H9 (cell line): ENCODE measurements at regions not wholly inside any gene's neighbourhood (a gene's known extent, or its start where the extent isn't known, plus 50 kb on each side); places are given as distances from the start of the nearest gene placed in this dataset.

ENCODE experiments used
- DNase-seq: peaks from one replicate; pipeline ENCODE4 v3.0.0-alpha.2; 2017
- H2AFZ ChIP-seq: one replicate; pipeline ENCODE4 v1.6.1; 2013; ENCODE audit warnings: mild to moderate bottlenecking, low read length, control low read depth, moderate library complexity
- H2AK5ac ChIP-seq: 2 replicates; pipeline ENCODE4 v1.6.1; 2013; ENCODE audit warnings: low read length, control low read depth, mixed read lengths; ENCODE audit not compliant: insufficient read length
- H2BK120ac ChIP-seq: one replicate; pipeline ENCODE4 v1.6.1; 2013; ENCODE audit warnings: low read depth, mild to moderate bottlenecking, low read length, control low read depth, inconsistent platforms; ENCODE audit not compliant: poor library complexity, severe bottlenecking
- H2BK12ac ChIP-seq: 2 replicates; pipeline ENCODE4 v1.6.1; 2013; ENCODE audit warnings: low read length, control low read depth, mixed read lengths, low read depth; ENCODE audit not compliant: insufficient read length
- H2BK15ac ChIP-seq: 2 replicates; pipeline ENCODE4 v1.6.1; 2013; ENCODE audit warnings: low read depth, low read length, control low read depth
- H2BK20ac ChIP-seq: one replicate; pipeline ENCODE4 v1.6.1; 2013; ENCODE audit warnings: low read depth, mild to moderate bottlenecking, low read length, control low read depth, inconsistent platforms; ENCODE audit not compliant: poor library complexity, severe bottlenecking
- H2BK5ac ChIP-seq: 2 replicates; pipeline ENCODE4 v1.6.1; 2013; ENCODE audit warnings: low read length, control low read depth, mixed read lengths; ENCODE audit not compliant: insufficient read length
- H3K14ac ChIP-seq: 2 replicates; pipeline ENCODE4 v1.6.1; 2013; ENCODE audit warnings: low read length, control low read depth; ENCODE audit not compliant: insufficient read depth
- H3K18ac ChIP-seq: 2 replicates; pipeline ENCODE4 v1.6.1; 2013; ENCODE audit warnings: low read depth, mild to moderate bottlenecking, mixed read lengths, low read length, control low read depth; ENCODE audit not compliant: insufficient read length
- H3K23ac ChIP-seq: 2 replicates; pipeline ENCODE4 v1.6.1; 2013; ENCODE audit warnings: low read length, control low read depth, mixed read lengths, low read depth; ENCODE audit not compliant: insufficient read length
- H3K23me2 ChIP-seq: 2 replicates; pipeline ENCODE4 v1.6.1; 2013; ENCODE audit warnings: low read depth, mild to moderate bottlenecking, mixed read lengths, low read length, control low read depth; ENCODE audit not compliant: insufficient read length, poor library complexity, severe bottlenecking
- H3K27ac ChIP-seq: 2 replicates; pipeline ENCODE4 v1.5.1; 2013; ENCODE audit warnings: low read length, control low read depth, mixed read lengths, low read depth; ENCODE audit not compliant: insufficient read length
- H3K27me3 ChIP-seq: 2 replicates; pipeline ENCODE4 v1.6.1; 2013; ENCODE audit warnings: low read length, control low read depth, inconsistent platforms; ENCODE audit not compliant: insufficient read depth
- H3K4ac ChIP-seq: 2 replicates; pipeline ENCODE4 v1.6.1; 2013; ENCODE audit warnings: low read depth, mild to moderate bottlenecking, control low read depth, inconsistent platforms, low read length, moderate library complexity
- H3K4me1 ChIP-seq: 2 replicates; pipeline ENCODE4 v1.6.1; 2013; ENCODE audit warnings: low read length, control low read depth, inconsistent platforms; ENCODE audit not compliant: insufficient read depth
- H3K4me2 ChIP-seq: 2 replicates; pipeline ENCODE4 v1.6.1; 2013; ENCODE audit warnings: low read length, control low read depth, mixed read lengths; ENCODE audit not compliant: insufficient read length, insufficient read depth
- H3K56ac ChIP-seq: 2 replicates; pipeline ENCODE4 v1.6.1; 2013; ENCODE audit warnings: low read depth, mild to moderate bottlenecking, mixed read lengths, low read length, control low read depth; ENCODE audit not compliant: insufficient read length
- H3K79me1 ChIP-seq: 2 replicates; pipeline ENCODE4 v1.6.1; 2013; ENCODE audit warnings: low read depth, mild to moderate bottlenecking, moderate library complexity, low read length, control low read depth, inconsistent platforms; ENCODE audit not compliant: insufficient read depth, poor library complexity, severe bottlenecking
- H3K79me2 ChIP-seq: 2 replicates; pipeline ENCODE4 v1.6.1; 2013; ENCODE audit warnings: low read length, control low read depth, inconsistent platforms; ENCODE audit not compliant: insufficient read depth
- H3K9ac ChIP-seq: 2 replicates; pipeline ENCODE4 v1.6.1; 2013; ENCODE audit warnings: low read length, control low read depth, mixed read lengths; ENCODE audit not compliant: insufficient read length; ENCODE audit errors: extremely low read depth
- H3K9me3 ChIP-seq: one replicate; pipeline ENCODE4 v1.6.1; 2013; ENCODE audit warnings: low read depth, low read length, inconsistent platforms; ENCODE audit not compliant: control insufficient read depth
- H3T11ph ChIP-seq: one replicate; pipeline ENCODE4 v1.6.1; 2013; ENCODE audit warnings: mild to moderate bottlenecking, low read length, control low read depth, inconsistent platforms
- H4K20me1 ChIP-seq: one replicate; pipeline ENCODE4 v1.6.1; 2013; ENCODE audit not compliant: control insufficient read depth, insufficient read length, insufficient read depth
- H4K5ac ChIP-seq: 2 replicates; pipeline ENCODE4 v1.6.1; 2013; ENCODE audit warnings: low read depth, mild to moderate bottlenecking, mixed read lengths, low read length, control low read depth; ENCODE audit not compliant: insufficient read length
- H4K8ac ChIP-seq: replicated peaks from 2 replicates; pipeline ENCODE4 v1.6.1; 2013; ENCODE audit warnings: low read length, control low read depth, mixed read lengths, low read depth; ENCODE audit not compliant: insufficient read length
- H4K91ac ChIP-seq: 2 replicates; pipeline ENCODE4 v1.6.1; 2013; ENCODE audit warnings: low read depth, mild to moderate bottlenecking, moderate library complexity, mixed read lengths, low read length, control low read depth; ENCODE audit not compliant: insufficient read length
- H3K27ac Mint-ChIP-seq, 3 experiments: 2 replicates in 2 of 3; 3 replicates in 1 of 3; pipeline ENCODE4 v1.8.0; 2020 to 2021; ENCODE audit warnings: mixed read lengths in 3 of 3, mild to moderate bottlenecking in 1 of 3, moderate library complexity in 1 of 3
- H3K27me3 Mint-ChIP-seq: 2 replicates; pipeline ENCODE4 v1.8.0; 2021; ENCODE audit warnings: low read depth, mild to moderate bottlenecking, moderate library complexity, mixed read lengths
- H3K36me3 Mint-ChIP-seq, 3 experiments: 2 replicates in 2 of 3; 3 replicates in 1 of 3; pipeline ENCODE4 v1.8.0; 2020 to 2021; ENCODE audit warnings: low read depth in 3 of 3, mixed read lengths in 3 of 3; ENCODE audit not compliant: insufficient read depth in 1 of 3
- H3K4me1 Mint-ChIP-seq, 2 experiments: 2 replicates each; pipeline ENCODE4 v1.8.0; 2020; ENCODE audit warnings: mixed read lengths in 2 of 2
- H3K4me3 Mint-ChIP-seq, 2 experiments: 2 replicates in 1 of 2; 3 replicates in 1 of 2; pipeline ENCODE4 v1.8.0; 2020 to 2021; ENCODE audit warnings: mild to moderate bottlenecking in 2 of 2, mixed read lengths in 2 of 2, moderate library complexity in 1 of 2
- H3K9me3 Mint-ChIP-seq, 2 experiments: 2 replicates in 1 of 2; 3 replicates in 1 of 2; pipeline ENCODE4 v1.8.0; 2020; ENCODE audit warnings: mild to moderate bottlenecking in 2 of 2, mixed read lengths in 2 of 2, moderate library complexity in 1 of 2
- WGBS: extraction: QIAGEN DNeasy Blood & Tissue Kit; methylation state at CpG from one replicate; pipeline ENCODE4 v1.1.7; 2013; ENCODE audit warnings: missing lambda C conversion rate, low lambda C conversion rate, mixed read lengths; ENCODE audit not compliant: insufficient read length; ENCODE audit errors: extremely low coverage; 5-methylcytosine and 5-hydroxymethylcytosine counted together
- TF ChIP-seq, protein P1 (sequence below): fragments of 200-600 bp; sonication (generic); conservative IDR thresholded peaks from 3 replicates; pipeline ENCODE4 v1.8.0; 2021; ENCODE audit warnings: antibody characterized with exemption, mild to moderate bottlenecking

- WGBS: no CpG with 5 or more reads among the region's 8 CpGs
- Histone ChIP-seq H3K79me2 (no peaks in the 10 kb centered on the region), H3K4ac (no peak overlapping the region), H2AK5ac (no peak overlapping the region), H3T11ph (no peak overlapping the region), H3K23ac (no peak overlapping the region), H4K5ac (no peak overlapping the region), H3K9ac (no peak overlapping the region), H2AFZ (no peak overlapping the region), H3K27ac (no peak overlapping the region), H2BK12ac (no peak overlapping the region), H2BK120ac (no peak overlapping the region), H2BK5ac (no peak overlapping the region), H2BK20ac (no peak overlapping the region), H2BK15ac (no peak overlapping the region), H4K20me1 (no peaks in the 10 kb centered on the region), H4K8ac (no peak overlapping the region), H3K4me1 (no peaks in the 10 kb centered on the region), H3K23me2 (no peaks in the 10 kb centered on the region), H3K9me3 (no peaks in the 10 kb centered on the region), H3K27me3 (no peaks in the 10 kb centered on the region), H3K14ac (no peak overlapping the region; the same call in 1 of the 2 replicates), H3K4me2 (no peak overlapping the region), H3K18ac (no peak overlapping the region), H4K91ac (no peak overlapping the region), H3K56ac (no peak overlapping the region), H3K79me1 (no peaks in the 10 kb centered on the region)
- H3K27ac Mint-ChIP-seq: no peak overlapping the region
- TF ChIP-seq, protein P1, sequence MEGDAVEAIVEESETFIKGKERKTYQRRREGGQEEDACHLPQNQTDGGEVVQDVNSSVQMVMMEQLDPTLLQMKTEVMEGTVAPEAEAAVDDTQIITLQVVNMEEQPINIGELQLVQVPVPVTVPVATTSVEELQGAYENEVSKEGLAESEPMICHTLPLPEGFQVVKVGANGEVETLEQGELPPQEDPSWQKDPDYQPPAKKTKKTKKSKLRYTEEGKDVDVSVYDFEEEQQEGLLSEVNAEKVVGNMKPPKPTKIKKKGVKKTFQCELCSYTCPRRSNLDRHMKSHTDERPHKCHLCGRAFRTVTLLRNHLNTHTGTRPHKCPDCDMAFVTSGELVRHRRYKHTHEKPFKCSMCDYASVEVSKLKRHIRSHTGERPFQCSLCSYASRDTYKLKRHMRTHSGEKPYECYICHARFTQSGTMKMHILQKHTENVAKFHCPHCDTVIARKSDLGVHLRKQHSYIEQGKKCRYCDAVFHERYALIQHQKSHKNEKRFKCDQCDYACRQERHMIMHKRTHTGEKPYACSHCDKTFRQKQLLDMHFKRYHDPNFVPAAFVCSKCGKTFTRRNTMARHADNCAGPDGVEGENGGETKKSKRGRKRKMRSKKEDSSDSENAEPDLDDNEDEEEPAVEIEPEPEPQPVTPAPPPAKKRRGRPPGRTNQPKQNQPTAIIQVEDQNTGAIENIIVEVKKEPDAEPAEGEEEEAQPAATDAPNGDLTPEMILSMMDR: no peak
- DNase-seq: no peak
- no peak overlapping the region for H3K4me3 Mint-ChIP-seq
- no peaks in the 10 kb centered on the region for H3K36me3 Mint-ChIP-seq
- H3K27me3 Mint-ChIP-seq: no peaks in the 10 kb centered on the region
- no peaks in the 10 kb centered on the region for H3K4me1 Mint-ChIP-seq
- H3K9me3 Mint-ChIP-seq: no peaks in the 10 kb centered on the region; a peak in 3 of 5 replicates
Measured at GRCh38 chr2:192828175-192828574, 633.4 kb upstream of the TMEFF2 start.
